ENCODE measurements at regions not wholly inside any gene's neighbourhood (a gene's known extent, or its start where the extent isn't known, plus 50 kb on each side); places are given as distances from the start of the nearest gene placed in this dataset.

- Mint-ChIP-seq H3K27ac (ENCODE audit: unreplicated experiment) (no peak overlapping the region), H3K9me3 (ENCODE audit: unreplicated experiment) (peaks cover 15% of the 10 kb centered on the region), H3K4me1 (ENCODE audit: unreplicated experiment) (no peaks in the 10 kb centered on the region), H3K27me3 (ENCODE audit: unreplicated experiment) (no peaks in the 10 kb centered on the region), H3K36me3 (ENCODE audit: unreplicated experiment) (no peaks in the 10 kb centered on the region), H3K4me3 (ENCODE audit: unreplicated experiment) (no peak overlapping the region)
- TF ChIP-seq, protein P1, sequence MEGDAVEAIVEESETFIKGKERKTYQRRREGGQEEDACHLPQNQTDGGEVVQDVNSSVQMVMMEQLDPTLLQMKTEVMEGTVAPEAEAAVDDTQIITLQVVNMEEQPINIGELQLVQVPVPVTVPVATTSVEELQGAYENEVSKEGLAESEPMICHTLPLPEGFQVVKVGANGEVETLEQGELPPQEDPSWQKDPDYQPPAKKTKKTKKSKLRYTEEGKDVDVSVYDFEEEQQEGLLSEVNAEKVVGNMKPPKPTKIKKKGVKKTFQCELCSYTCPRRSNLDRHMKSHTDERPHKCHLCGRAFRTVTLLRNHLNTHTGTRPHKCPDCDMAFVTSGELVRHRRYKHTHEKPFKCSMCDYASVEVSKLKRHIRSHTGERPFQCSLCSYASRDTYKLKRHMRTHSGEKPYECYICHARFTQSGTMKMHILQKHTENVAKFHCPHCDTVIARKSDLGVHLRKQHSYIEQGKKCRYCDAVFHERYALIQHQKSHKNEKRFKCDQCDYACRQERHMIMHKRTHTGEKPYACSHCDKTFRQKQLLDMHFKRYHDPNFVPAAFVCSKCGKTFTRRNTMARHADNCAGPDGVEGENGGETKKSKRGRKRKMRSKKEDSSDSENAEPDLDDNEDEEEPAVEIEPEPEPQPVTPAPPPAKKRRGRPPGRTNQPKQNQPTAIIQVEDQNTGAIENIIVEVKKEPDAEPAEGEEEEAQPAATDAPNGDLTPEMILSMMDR (IDR thresholded peaks at IDR 0.05) = no peak
- no peak for DNase-seq (ENCODE audit: extremely low spot score, unreplicated experiment)
Observed at GRCh38 chr16:50942143-50942542, 200.3 kb downstream of the CYLD start.

DNA sequence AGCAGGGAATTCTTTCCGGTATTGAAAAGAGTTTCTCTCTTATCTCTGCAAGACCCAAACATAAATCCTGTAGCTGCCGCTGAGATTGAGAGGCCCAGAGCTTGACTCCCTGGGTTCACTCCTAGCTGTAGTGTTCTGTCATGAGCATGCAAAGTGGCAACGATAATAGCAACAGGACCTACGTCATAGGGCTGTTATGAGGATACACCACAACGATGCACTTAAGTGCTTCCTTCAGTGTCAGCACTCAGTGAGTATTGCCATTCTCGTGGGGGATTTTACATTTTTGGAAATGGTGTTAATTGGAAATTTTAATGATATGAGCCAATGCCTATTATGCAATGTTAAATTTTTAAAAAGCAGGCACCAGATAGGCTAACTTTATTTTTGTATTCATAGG is 199.8 kb downstream of the CYLD start:
- H3K27ac Mint-ChIP-seq (ENCODE audit: unreplicated experiment) = no peak overlapping the region
- H3K9me3 Mint-ChIP-seq (ENCODE audit: unreplicated experiment) = peaks cover 19% of the 10 kb centered on the region
- no peaks in the 10 kb centered on the region for H3K4me1 Mint-ChIP-seq (ENCODE audit: unreplicated experiment)

GRCh38 chr16:50940275-50940854 is 198.5 kb downstream of the CYLD start:
- Mint-ChIP-seq H3K4me1 (ENCODE audit: unreplicated experiment) (no peaks in the 10 kb centered on the region), H3K27ac (ENCODE audit: unreplicated experiment) (no peak overlapping the region), H3K9me3 (ENCODE audit: unreplicated experiment) (peaks cover 19% of the 10 kb centered on the region), H3K27me3 (ENCODE audit: unreplicated experiment) (no peaks in the 10 kb centered on the region), H3K36me3 (ENCODE audit: unreplicated experiment) (no peaks in the 10 kb centered on the region), H3K4me3 (ENCODE audit: unreplicated experiment) (no peak overlapping the region)
- TF ChIP-seq, protein P1 (IDR thresholded peaks at IDR 0.05) = no peak
- DNase-seq (ENCODE audit: extremely low spot score, unreplicated experiment) = no peak

More for the DNA sequence above, 199.8 kb downstream of the CYLD start:
- no peak for DNase-seq (ENCODE audit: extremely low spot score, unreplicated experiment)
- Mint-ChIP-seq H3K36me3 (ENCODE audit: unreplicated experiment) (no peaks in the 10 kb centered on the region), H3K27me3 (ENCODE audit: unreplicated experiment) (no peaks in the 10 kb centered on the region), H3K4me3 (ENCODE audit: unreplicated experiment) (no peak overlapping the region)
- TF ChIP-seq, protein P1 (IDR thresholded peaks at IDR 0.05) = no peak

GRCh38 chr16:50939356-50939755 is 197.5 kb downstream of the CYLD start:
- Mint-ChIP-seq H3K36me3 (ENCODE audit: unreplicated experiment) (no peaks in the 10 kb centered on the region), H3K9me3 (ENCODE audit: unreplicated experiment) (peaks cover 19% of the 10 kb centered on the region), H3K27ac (ENCODE audit: unreplicated experiment) (no peak overlapping the region), H3K4me3 (ENCODE audit: unreplicated experiment) (no peak overlapping the region), H3K27me3 (ENCODE audit: unreplicated experiment) (no peaks in the 10 kb centered on the region), H3K4me1 (ENCODE audit: unreplicated experiment) (no peaks in the 10 kb centered on the region)
- no peak for DNase-seq (ENCODE audit: extremely low spot score, unreplicated experiment)
- TF ChIP-seq, protein P1 (IDR thresholded peaks at IDR 0.05) = no peak

GRCh38 chr16:50938932-50939331 is 197.0 kb downstream of the CYLD start:
- Mint-ChIP-seq H3K9me3 (ENCODE audit: unreplicated experiment) (peaks cover 19% of the 10 kb centered on the region), H3K4me1 (ENCODE audit: unreplicated experiment) (no peaks in the 10 kb centered on the region), H3K36me3 (ENCODE audit: unreplicated experiment) (no peaks in the 10 kb centered on the region), H3K27ac (ENCODE audit: unreplicated experiment) (no peak overlapping the region), H3K4me3 (ENCODE audit: unreplicated experiment) (no peak overlapping the region), H3K27me3 (ENCODE audit: unreplicated experiment) (no peaks in the 10 kb centered on the region)
- no peak for DNase-seq (ENCODE audit: extremely low spot score, unreplicated experiment)
- TF ChIP-seq, protein P1 (IDR thresholded peaks at IDR 0.05) = no peak
